GM10266 (cell line): ENCODE measurements at regions not wholly inside any gene's neighbourhood (a gene's known extent, or its start where the extent isn't known, plus 50 kb on each side); places are given as distances from the start of the nearest gene placed in this dataset.

Experiments used
- DNase-seq: peaks from one replicate; pipeline ENCODE4 v3.0.0; 2012; ENCODE audit errors: extremely low spot score
- CTCF ChIP-seq: IDR thresholded peaks from 2 replicates; pipeline ENCODE4 v1.5.1; 2012; ENCODE audit warnings: mild to moderate bottlenecking, low read depth; ENCODE audit not compliant: control insufficient read depth, insufficient read depth; ENCODE audit errors: missing control alignments

- no peak for DNase-seq
- TF ChIP-seq CTCF, result no peak
Observed at GRCh38 chr6:163729127-163729872, 314.8 kb downstream of the QKI start.

- TF ChIP-seq CTCF, result no peak
- DNase-seq, result no peak
Observed at GRCh38 chr6:163728442-163729126, 314.1 kb downstream of the QKI start.

GRCh38 chr6:163726037-163726695 lies 311.6 kb downstream of the QKI start:
- TF ChIP-seq CTCF, result no peak
- DNase-seq, result no peak

- no peak for DNase-seq
- TF ChIP-seq CTCF, result no peak
Observed at GRCh38 chr6:163725008-163725941, 310.8 kb downstream of the QKI start.

GRCh38 chr6:163724196-163724595 lies 309.7 kb downstream of the QKI start:
- TF ChIP-seq CTCF, result no peak
- DNase-seq, result no peak

- TF ChIP-seq CTCF, result no peak
- DNase-seq, result no peak
Observed at GRCh38 chr6:163723759-163724158, 309.2 kb downstream of the QKI start.
